ENCODE measurements at regions not wholly inside any gene's neighbourhood (a gene's known extent, or its start where the extent isn't known, plus 50 kb on each side); places are given as distances from the start of the nearest gene placed in this dataset.
A peak's percentile ranks its signal among the peaks of the same experiment; 100 is the strongest.

DNA sequence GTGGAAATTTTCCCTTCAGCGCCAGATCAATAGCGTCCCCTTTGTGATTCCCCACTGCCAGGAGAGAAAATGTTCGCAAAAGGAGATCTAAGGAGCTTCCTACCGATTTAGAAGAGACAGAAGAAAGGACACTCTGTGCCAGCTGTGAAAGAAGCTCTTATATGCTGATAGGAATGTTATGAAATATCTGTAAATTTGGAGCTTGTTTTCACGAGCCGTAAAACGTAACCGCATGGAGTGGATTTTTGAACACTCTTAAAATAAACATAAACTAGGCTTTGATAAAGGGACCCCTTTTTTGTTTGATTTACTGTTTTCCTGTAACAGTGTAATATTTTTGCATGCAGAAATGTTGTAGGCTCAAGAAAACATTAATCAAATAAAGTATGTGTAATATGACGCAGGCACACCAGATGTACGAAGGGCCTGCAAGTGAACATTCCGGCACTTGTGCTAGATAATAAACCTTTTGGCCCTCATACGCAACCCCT, 346.8 kb downstream of the ETNK1 start:
- Histone ChIP-seq H2BK120ac (ENCODE audit: low read depth, low read length, poor library complexity, severe bottlenecking) (no peak overlapping the region), H3K14ac (ENCODE audit: insufficient read depth, low read length) (no peak overlapping the region), H3K9me3 (ENCODE audit: control insufficient read depth, low read depth, low read length) (no peaks in the 10 kb centered on the region), H2BK5ac (ENCODE audit: insufficient read length, low read length) (no peak overlapping the region), H4K20me1 (ENCODE audit: control insufficient read depth, insufficient read depth, insufficient read length) (no peaks in the 10 kb centered on the region), H3K27me3 (ENCODE audit: insufficient read depth, low read length) (no peaks in the 10 kb centered on the region), H2AFZ (ENCODE audit: low read length) (no peak overlapping the region), H3K79me1 (ENCODE audit: insufficient read depth, low read depth, low read length, poor library complexity, severe bottlenecking) (no peaks in the 10 kb centered on the region), H3K23me2 (ENCODE audit: insufficient read length, low read depth, low read length, poor library complexity, severe bottlenecking) (no peaks in the 10 kb centered on the region), H3K9ac (ENCODE audit: extremely low read depth, insufficient read length, low read length) (no peak overlapping the region), H4K91ac (ENCODE audit: insufficient read length, low read depth, low read length) (no peak overlapping the region), H3K4me1 (ENCODE audit: insufficient read depth, low read length) (no peaks in the 10 kb centered on the region; the same call in 1 of the 2 replicates), H3K23ac (ENCODE audit: insufficient read length, low read depth, low read length) (no peak overlapping the region), H4K5ac (ENCODE audit: insufficient read length, low read depth, low read length) (no peak overlapping the region), H2BK20ac (ENCODE audit: low read depth, low read length, poor library complexity, severe bottlenecking) (no peak overlapping the region), H4K8ac (replicated peaks; ENCODE audit: insufficient read length, low read depth, low read length) (no peak overlapping the region), H3K27ac (ENCODE audit: insufficient read length, low read depth, low read length) (no peak overlapping the region), H2BK12ac (ENCODE audit: insufficient read length, low read depth, low read length) (no peak overlapping the region), H3K79me2 (ENCODE audit: insufficient read depth, low read length) (no peaks in the 10 kb centered on the region), H3K4me2 (ENCODE audit: insufficient read depth, insufficient read length, low read length) (no peak overlapping the region), H2BK15ac (ENCODE audit: low read depth, low read length) (no peak overlapping the region), H3K56ac (ENCODE audit: insufficient read length, low read depth, low read length) (no peak overlapping the region), H3K4ac (ENCODE audit: low read depth, low read length) (no peak overlapping the region), H2AK5ac (ENCODE audit: insufficient read length, low read length) (no peak overlapping the region), H3T11ph (ENCODE audit: low read length) (no peak overlapping the region), H3K18ac (ENCODE audit: insufficient read length, low read depth, low read length) (no peak overlapping the region)
- peak overlapping the region in 1 of 3 experiments; percentile 19; a peak in 2 of 7 replicates for H3K27ac Mint-ChIP-seq
- no peak overlapping the region for H3K4me3 Mint-ChIP-seq
- H3K4me1 Mint-ChIP-seq = peaks cover 5 to 10% of the 10 kb centered on the region in 2 experiments
- no peaks in the 10 kb centered on the region for H3K27me3 Mint-ChIP-seq (ENCODE audit: low read depth)
- no peaks in the 10 kb centered on the region for H3K9me3 Mint-ChIP-seq
- WGBS (ENCODE audit: extremely low coverage, insufficient read length, low lambda C conversion rate) = no CpG with 5 or more reads among the region's 12 CpGs
- TF ChIP-seq, protein P1, sequence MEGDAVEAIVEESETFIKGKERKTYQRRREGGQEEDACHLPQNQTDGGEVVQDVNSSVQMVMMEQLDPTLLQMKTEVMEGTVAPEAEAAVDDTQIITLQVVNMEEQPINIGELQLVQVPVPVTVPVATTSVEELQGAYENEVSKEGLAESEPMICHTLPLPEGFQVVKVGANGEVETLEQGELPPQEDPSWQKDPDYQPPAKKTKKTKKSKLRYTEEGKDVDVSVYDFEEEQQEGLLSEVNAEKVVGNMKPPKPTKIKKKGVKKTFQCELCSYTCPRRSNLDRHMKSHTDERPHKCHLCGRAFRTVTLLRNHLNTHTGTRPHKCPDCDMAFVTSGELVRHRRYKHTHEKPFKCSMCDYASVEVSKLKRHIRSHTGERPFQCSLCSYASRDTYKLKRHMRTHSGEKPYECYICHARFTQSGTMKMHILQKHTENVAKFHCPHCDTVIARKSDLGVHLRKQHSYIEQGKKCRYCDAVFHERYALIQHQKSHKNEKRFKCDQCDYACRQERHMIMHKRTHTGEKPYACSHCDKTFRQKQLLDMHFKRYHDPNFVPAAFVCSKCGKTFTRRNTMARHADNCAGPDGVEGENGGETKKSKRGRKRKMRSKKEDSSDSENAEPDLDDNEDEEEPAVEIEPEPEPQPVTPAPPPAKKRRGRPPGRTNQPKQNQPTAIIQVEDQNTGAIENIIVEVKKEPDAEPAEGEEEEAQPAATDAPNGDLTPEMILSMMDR (conservative IDR thresholded peaks at IDR 0.05) = no peak
- no peak for DNase-seq
- no peaks in the 10 kb centered on the region for H3K36me3 Mint-ChIP-seq (ENCODE audit: insufficient read depth in 1 of 3, low read depth in 3 of 3)
